Amygdala (tissue), 56 donors: ENCODE measurements at regions not wholly inside any gene's neighbourhood (a gene's known extent, or its start where the extent isn't known, plus 50 kb on each side); places are given as distances from the start of the nearest gene placed in this dataset.

ENCODE experiments used
- DNase-seq, 56 donors: peaks; one replicate each; lab custom pipeline; 2025; lab: John Stamatoyannopoulos, UW

DNA sequence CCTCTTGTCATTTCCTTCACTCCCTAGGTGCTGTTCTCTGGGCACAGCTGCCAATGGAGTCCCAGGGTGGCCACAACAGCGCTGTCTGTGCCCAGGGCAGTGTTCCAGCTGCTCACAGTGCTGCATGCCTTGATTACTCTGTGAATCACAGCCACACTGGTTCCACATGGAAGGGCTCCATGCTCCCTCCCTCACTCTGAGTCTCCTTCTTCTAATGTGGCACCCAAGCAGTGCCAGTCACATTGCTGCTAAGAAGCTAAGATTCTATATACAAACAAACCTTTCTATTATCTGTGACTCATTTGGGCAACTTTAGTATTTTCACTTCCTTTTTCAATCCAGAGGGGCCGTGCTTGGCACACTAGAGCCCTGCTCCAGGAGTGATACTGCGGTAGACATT lies 248.7 kb downstream of the TDRD3 start:
- DNase-seq, result no peak

DNA sequence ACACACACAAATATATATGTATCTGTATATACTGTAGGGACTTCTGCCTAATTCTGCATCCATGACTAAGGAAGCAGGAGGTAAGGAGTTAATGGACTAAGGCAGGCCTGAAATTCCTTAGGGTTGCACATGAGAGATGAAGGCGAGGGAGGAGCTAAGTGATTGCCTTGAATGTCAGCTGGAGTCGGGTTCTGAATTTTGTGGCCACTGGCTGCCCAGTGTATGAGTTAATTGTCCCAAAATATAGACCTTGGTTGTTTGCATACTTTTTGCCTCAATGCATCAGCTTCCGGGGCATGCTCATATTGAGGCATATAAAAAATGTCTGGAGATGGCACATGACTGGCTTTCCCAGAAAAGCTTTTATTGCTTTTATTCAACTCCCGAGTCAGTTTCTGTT lies 245.5 kb downstream of the TDRD3 start:
- DNase-seq, result no peak

DNA sequence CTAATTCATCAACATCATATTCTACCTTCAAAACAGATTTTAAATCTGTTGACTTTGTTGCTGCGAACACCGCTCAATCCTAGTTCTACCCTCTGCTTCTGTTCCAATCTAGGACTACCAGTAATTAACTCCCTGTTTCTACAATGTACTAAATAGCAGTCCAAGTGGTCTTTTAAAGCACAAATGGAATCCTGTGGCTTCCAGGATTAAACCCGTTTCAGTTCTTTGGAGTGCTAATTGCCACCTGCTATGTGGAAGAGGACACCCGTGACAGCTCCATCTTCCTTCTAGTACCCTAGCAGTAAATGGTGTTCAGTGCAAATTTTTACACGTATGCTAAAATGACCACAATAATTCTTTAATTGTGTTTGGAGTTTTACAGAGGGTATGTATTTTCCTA lies 232.1 kb downstream of the TDRD3 start:
- DNase-seq, result no peak

DNA sequence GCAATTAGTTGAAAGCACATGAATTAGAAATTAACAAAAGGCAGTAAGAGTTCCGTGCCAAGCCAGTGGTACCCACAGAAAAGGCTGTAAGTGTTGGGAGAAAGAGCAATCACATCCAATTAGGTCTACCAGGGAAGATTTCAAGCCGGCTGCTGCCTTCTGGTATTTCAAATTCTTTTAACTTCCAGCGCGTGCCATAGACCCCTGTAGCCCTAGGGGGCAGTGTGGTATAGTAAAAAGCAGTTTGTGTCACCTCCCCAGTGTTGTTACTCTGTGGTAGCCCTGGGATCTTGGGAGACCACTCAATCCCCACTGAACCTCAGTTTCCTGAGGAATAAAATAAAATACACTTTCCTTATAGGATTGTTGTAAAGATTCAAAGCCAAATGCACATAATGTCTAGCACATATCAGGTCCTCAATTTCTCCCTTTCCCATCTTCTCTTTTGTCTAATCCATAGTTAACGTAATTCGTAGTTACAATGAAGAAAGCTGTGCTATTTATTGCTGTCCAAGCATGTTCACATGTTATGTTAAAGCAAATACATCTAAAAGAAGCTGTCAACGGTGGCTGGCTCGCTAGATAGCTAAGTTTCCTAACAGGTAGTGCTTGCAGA lies 230.2 kb downstream of the TDRD3 start:
- peak in 15 of 56 donors; percentile 0 to 42 (median 9) for DNase-seq
